ENCODE measurements at regions not wholly inside any gene's neighbourhood (a gene's known extent, or its start where the extent isn't known, plus 50 kb on each side); places are given as distances from the start of the nearest gene placed in this dataset.

GRCh38 chr5:167888393-167888792, 403.1 kb upstream of the WWC1 start:
- no peak for DNase-seq

DNA sequence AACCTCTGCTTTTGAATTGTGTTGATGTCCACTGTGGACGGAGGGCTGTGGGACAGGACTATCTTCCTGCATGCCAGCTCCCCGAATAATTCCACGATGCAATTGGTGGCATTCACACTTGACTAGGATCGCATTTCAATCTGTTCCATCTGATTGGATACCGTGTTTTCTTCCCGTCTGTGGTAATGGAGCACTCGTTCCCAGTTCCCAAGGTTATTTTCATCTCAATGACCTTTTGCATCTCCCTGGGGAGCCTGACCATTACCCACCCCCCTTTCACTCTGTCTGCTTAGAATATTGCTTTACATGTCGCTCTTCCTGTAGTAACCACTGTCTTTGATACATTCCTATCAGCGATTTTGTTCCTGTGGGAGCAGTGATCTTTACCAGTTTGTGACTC, 402.2 kb upstream of the WWC1 start:
- no peak for DNase-seq

GRCh38 chr5:167892352-167893115, 398.9 kb upstream of the WWC1 start:
- DNase-seq: no peak

DNA sequence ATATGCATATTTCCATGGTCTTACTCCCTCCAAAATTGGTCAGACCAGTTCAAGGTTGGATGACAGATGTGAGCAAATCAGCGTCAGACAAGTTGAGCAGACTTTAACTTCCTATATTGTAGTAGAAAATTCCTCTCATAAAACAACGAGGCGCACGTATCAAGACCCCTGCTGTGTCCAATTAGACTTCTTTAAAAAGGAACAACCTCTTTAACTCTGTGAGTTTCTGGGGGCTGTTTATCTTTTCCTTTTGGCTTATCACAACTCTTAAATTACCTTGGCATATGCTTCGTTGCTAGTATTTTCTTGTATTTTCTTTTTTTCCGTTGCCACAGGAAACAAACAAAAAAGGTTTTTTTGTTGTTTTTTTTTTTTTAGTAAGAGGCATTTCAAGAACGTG, 398.2 kb upstream of the WWC1 start:
- DNase-seq: no peak

- DNase-seq: no peak
Observed at GRCh38 chr5:167894631-167895472, 396.6 kb upstream of the WWC1 start.

DNA sequence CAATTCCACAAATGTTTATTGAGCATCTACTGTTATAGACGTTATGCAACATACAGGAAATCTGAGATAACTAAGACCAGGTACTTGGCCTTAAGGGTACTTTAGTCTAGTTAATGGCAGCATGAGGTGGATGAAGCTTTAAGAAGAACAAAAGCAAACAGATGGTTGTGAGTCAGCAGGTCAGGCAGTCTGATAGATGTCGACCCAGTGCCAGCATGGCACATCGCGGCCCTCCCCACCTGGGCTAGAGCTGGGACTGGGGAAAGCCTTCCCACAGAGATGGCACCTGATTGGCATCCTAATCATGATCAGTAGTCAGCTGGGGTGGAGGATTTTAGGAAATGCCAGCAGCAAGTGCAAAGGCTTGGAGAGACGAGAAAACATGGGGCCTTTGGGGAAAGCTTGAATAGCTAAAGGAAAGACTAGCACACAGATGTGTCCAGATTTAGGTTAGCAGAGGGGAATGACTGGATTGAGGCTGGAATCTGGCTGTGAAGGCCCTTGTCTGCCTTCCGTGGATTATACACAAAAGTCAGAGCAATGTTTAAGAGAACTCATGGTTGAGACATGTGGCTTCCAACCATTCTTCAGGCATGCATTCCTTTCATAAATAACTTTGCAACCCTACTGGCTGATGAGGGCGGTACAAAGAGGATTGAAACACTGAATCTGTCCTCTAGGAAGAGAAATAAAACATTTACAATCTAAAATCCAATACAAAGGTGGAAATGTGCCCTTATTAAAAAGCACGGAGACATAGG, 395.4 kb upstream of the WWC1 start:
- no peak for DNase-seq

DNA sequence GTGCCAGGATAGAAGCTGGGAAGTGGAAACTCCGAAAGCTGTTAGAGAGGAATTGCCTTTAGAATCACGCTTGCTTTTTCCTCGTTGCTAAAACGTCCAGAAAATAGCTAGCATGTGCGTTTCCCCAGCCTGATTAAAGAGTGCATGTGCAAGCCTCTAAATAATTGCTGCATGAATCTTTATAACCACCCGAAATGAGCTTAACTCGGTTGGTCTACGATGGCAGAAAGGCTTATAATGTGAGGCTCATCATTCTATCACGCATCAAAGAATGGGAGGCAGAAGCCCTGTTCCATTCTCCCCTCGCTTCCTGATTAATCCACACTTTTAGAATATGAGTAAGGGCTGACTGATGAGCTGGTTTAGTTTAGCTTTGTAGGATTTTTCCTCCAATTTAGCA, 394.6 kb upstream of the WWC1 start:
- no peak for DNase-seq

GRCh38 chr5:167897371-167897770, 394.1 kb upstream of the WWC1 start:
- no peak for DNase-seq

- no peak for DNase-seq
Observed at GRCh38 chr5:167898361-167899042, 392.9 kb upstream of the WWC1 start.

- no peak for DNase-seq
Observed at GRCh38 chr5:167899490-167900070, 391.9 kb upstream of the WWC1 start.

DNA sequence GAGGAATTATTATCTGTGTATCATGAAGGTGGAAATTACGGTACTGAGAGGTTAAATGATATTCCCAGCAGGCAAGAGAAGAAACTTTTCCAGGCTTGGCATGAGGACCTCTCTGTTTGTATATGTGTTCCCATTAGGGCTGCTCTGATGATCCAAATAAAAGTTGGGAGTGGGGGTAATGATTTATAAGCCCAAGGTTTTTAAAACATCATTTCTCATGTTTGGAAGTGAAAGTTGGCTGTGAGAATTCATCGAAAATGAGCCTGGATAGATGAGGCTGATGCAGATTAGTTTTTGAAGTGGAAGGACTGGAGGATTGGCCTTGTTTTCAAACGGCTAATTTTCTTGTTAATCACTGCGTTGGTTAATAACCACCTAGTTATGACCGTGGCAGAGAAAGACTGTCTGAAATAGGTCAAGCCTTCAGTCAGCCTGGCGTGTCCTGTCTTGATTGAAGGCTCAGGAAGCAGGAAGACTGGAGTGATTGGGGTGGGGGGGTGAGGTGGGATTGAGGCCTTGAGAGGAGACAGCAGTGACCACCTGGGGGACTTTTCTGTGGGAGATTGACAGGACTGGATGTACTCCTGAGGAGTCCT, 391.0 kb upstream of the WWC1 start:
- DNase-seq: no peak

DNA sequence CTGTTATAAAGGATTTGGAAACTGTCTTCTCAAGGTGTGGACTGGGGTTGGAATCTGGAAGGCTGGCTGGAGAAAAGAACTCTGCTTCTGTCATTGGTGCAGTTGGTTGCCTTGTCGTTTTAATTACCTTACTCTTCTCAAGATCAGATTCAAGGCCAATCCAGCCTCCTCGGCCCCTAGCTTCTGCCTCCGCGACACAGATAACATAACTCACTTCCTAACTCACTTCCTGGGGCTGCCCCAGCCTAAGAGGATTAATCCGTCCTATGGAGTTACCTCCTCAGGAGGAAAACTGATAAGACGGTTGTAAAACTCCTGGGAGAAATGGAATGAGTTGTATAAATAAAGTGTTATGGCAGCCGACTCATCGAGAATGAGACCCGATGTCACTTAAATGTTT, 389.1 kb upstream of the WWC1 start:
- DNase-seq: no peak

DNA sequence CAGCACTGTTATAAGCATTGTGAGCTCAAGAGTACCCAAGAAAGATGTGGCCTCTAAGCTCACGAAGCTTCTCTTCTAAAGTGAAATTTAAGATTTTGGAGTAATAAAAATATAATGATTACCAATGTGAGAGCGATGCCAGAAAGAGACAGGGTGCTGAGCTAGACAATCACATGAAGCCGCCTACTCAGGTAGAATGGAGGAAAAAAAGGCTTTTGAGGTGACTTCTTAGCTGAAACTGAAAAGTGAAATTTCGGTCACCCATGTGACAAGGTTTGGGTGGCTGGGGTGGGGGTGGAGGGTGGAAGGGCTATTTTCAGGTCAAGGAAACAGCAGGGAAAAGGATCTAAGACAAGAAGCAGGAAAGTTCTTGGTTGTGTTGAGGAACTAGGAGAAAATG, 388.2 kb upstream of the WWC1 start:
- no peak for DNase-seq

DNA sequence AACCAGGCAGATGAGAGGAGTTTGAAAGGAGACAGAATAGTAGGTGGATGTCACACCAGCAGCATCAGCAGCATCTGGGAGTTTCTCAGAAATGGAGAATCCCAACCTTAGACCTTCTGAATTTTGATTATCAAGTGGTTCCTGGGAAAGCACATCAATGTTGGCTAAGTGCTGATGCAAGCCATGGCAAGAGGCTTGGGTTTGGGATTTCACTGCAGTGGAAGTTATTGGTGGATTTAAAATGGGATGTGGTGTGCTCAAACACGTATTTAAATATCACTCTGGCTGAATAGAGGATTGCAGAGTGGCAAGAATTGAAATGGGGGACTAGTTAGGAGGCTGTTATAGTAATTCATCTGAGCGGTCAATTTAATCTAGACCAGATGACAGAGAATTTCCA, 387.8 kb upstream of the WWC1 start:
- DNase-seq: no peak

DNA sequence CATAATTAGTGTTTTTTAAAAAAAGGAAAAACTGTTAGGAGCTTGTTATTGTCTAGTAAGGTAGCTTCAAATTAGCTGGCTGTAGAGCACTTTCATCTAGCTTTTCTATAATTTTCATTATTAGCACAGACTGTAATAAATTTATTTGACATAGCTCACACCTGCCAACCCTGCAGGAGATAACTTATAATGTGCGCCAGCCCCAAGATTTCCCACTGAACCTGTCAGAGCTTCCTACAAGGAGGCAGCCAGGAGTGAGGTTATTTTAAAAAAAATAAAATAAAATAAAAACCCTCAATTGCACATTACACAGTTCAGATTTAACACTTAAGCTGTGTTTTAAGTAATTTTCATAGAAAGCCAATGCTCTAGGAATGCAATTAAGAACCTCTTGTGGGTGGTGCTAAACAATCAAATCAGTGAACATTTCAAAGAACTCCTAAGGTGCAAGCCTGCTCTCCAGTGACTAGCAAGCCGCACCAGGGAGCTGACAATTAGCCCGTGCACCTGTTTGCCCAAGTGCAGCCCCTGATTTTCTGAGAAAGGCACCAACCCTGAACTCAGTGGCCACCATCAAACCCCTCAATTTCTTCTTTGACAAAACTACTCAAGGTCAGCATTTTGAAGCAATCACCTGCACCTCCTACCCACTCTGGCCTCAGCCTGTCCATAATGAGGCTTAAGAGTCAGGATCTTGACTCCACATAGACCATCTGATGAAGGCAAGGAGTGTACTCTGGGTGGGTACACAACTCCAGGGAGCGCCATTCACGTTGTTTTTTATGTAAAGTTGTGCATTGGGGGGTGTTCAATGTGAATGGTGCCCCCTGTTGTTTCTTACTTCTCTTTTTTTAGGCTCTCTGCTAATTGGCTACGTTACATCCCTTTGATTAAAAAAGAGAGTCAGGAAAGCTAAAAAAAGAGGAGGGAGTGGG, 385.3 kb upstream of the WWC1 start:
- no peak for DNase-seq

GRCh38 chr5:167908606-167909005, 382.8 kb upstream of the WWC1 start:
- DNase-seq: no peak

DNA sequence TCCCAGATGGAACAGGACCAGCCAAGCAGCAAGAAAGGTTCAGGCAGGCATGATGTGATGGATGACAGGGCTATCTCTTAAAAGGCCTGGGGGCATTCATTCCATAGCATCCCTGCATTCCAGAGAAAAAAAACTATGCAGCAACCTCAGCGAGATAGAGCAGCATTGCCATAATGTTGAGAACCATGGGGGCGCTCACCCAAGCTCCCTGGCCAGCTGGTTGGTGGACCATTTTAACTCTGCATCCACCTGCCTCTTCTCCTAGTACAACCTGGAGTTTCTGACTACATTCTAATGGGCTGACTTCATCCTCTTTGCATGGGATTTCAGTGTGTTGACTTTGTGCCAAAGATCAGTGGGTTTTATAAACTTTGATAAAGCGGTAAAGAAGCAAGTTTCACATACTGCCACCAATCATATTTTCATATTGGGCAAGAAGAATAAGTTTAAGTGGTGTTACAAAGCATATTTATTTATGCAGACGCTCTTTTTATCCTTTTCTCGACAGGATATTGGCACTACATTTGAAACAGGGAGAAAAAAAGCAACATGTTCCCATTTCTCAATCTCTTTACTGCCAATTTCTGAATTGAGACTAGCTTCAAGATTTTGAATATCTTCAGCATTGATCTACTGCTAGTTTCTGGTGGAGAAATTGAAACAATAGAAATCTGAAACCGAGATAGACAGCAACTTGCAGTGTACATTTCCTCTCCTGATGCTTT, 378.3 kb upstream of the WWC1 start:
- DNase-seq: no peak

DNA sequence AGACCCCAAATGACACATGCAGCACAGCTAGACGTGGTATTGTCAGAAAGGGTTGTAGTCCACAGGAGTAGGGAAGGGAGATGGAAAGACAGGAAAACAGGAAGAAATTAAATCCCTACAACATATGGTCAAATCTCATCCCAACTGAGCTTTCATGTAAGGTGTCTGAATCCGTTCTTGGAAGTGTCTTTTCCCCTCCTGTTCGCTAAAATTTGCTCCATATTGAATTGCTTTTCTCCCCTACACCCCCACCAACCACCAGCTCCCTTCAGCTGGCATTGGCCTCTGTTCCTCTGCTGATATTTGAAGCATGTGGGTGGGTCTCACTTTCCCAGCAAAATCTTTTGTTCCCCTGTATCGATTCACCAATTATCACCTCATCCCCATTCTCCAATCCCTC, 376.2 kb upstream of the WWC1 start:
- no peak for DNase-seq

GRCh38 chr5:167916261-167916691, 375.2 kb upstream of the WWC1 start:
- no peak for DNase-seq

- no peak for DNase-seq
Observed at GRCh38 chr5:167916706-167917105, 374.7 kb upstream of the WWC1 start.

Data from activated CD8-positive, alpha-beta memory T cell treated with anti-CD3 and anti-CD28 coated beads, Interleukin-2, amount 50 U/mL, for 4 hours (primary cell).